Prostate gland (tissue), 2 donors: ENCODE measurements at regions not wholly inside any gene's neighbourhood (a gene's known extent, or its start where the extent isn't known, plus 50 kb on each side); places are given as distances from the start of the nearest gene placed in this dataset.

ENCODE experiments used
- CTCF ChIP-seq, 4 experiments: fragments of 200-600 bp in 2 of 4; fragments of 450-650 bp in 2 of 4; sonication (generic) in 2 of 4; IDR thresholded peaks; 1 replicate in 3 of 4; 2 replicates in 1 of 4; pipeline ENCODE4 v1.5.1; 2016 to 2019; ENCODE audit warnings: antibody characterized with exemption in 4 of 4, mild to moderate bottlenecking in 2 of 4, moderate library complexity in 2 of 4
- POLR2A ChIP-seq: fragments of 450-650 bp; IDR thresholded peaks from one replicate; pipeline ENCODE4 v1.6.1; 2016; ENCODE audit warnings: antibody characterized with exemption, mild to moderate bottlenecking
- POLR2AphosphoS5 ChIP-seq: sonication (generic); formaldehyde crosslinking; IDR thresholded peaks from one replicate; pipeline ENCODE4 v1.6.1; 2017; ENCODE audit warnings: antibody characterized with exemption

GRCh38 chr2:147164563-147164962 is 680.3 kb upstream of the ACVR2A start:
- TF ChIP-seq POLR2A (no peak), CTCF (IDR thresholded peaks at IDR 0.05) (no peak), POLR2AphosphoS5 (no peak)
